Kidney (tissue), 13 donors: ENCODE measurements at regions not wholly inside any gene's neighbourhood (a gene's known extent, or its start where the extent isn't known, plus 50 kb on each side); places are given as distances from the start of the nearest gene placed in this dataset.

Experiments
- DNase-seq, 5 donors: peaks; one replicate each; pipeline ENCODE4 v3.0.0-alpha.2; 2013 to 2020
- FAIRE-seq: peaks from 2 replicates; lab custom pipeline; 2012; peaks lifted over from hg19 to GRCh38; lab: Jason Lieb, UNC
- H3K27ac ChIP-seq, 2 donors: one replicate each; pipeline ENCODE4 v1.7.0; 2013; ENCODE audit warnings: low read depth in 2 of 2, low read length in 2 of 2, inconsistent platforms in 1 of 2
- H3K27me3 ChIP-seq: one replicate; pipeline ENCODE4 v1.7.1; 2013; ENCODE audit warnings: low read length, inconsistent platforms; ENCODE audit not compliant: control insufficient read depth, insufficient read depth
- H3K36me3 ChIP-seq, 3 donors: one replicate each; pipeline versions ENCODE4 v1.7.0 to v1.7.1; 2013; ENCODE audit warnings: low read length in 3 of 3, control low read depth in 1 of 3, inconsistent platforms in 1 of 3; ENCODE audit not compliant: insufficient read depth in 3 of 3, control insufficient read depth in 2 of 3
- H3K4me1 ChIP-seq, 3 donors: one replicate each; pipeline versions ENCODE4 v1.7.0 to v1.7.1; 2013; ENCODE audit warnings: low read length in 3 of 3, inconsistent platforms in 1 of 3, low read depth in 1 of 3; ENCODE audit not compliant: control insufficient read depth in 2 of 3, insufficient read depth in 2 of 3
- H3K4me3 ChIP-seq, 3 donors: one replicate each; pipeline versions ENCODE4 v1.7.0 to v1.8.1; 2013; ENCODE audit warnings: low read length in 3 of 3, control low read depth in 1 of 3, inconsistent platforms in 1 of 3
- H3K9ac ChIP-seq, 3 donors: one replicate each; pipeline versions ENCODE4 v1.7.0 to v1.7.1; 2013; ENCODE audit warnings: low read length in 3 of 3, control low read depth in 1 of 3, inconsistent platforms in 1 of 3
- H3K9me3 ChIP-seq, 3 donors: one replicate each; pipeline versions ENCODE4 v1.7.0 to v1.7.1; 2013; ENCODE audit warnings: low read length in 3 of 3, control low read depth in 1 of 3, inconsistent platforms in 1 of 3; ENCODE audit not compliant: control insufficient read depth in 2 of 3, insufficient read depth in 1 of 3
- intact Hi-C: fragments of 100-400 bp; cut with DNase I; formaldehyde crosslinking; loops from one replicate; pipeline ENCODE4 v1.11.1; 2022
- TF ChIP-seq, protein P1 (sequence below): IDR thresholded peaks from 3 replicates; pipeline ENCODE4 v1.5.1; 2012; ENCODE audit warnings: mild to moderate bottlenecking, moderate library complexity, borderline replicate concordance; ENCODE audit not compliant: insufficient read depth; ENCODE audit errors: extremely low read depth
- donor health status: control.
- donor health status: control.
- donor health status: control.
- donor health status: control.
- donor health status: control.
- donor health status: DM: yes; HTN: yes; CAD: no.
- donor health status: Normal renal cell carcinoma (clear cell type).

DNA sequence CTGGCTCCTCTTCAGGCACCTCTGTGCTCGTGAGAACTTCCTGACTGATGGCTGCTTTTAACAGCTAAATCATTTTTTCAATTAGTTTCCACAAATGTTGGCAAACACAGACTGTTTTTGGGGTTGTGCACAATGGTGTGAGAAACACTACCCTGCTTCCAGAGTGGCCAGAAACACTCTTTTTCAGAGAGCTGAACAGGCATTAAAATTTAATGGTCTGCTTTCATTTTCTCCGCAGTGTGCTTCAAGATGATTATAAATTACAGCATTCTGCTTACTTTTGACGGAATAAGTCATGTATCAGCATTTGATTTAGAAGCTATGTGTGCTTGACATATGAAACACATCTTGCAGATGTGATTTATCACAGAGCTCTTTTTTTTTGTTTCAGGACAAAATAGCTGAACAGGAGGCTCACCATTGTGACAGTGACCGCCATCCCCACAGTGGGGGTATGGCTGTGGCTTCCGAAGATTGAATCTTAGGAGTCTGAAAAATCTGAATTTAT lies 454.5 kb upstream of the ZNF608 start:
- Histone ChIP-seq H3K4me3 (peak overlapping the region; percentile 41 to 70 (median 62)), H3K27me3 (no peaks in the 10 kb centered on the region), H3K9me3 (no peaks in the 10 kb centered on the region), H3K9ac (peak overlapping the region in 2 of 3 donors; percentile 3 to 17), H3K27ac (no peak overlapping the region), H3K4me1 (peaks cover 0 to 4% (median 0%) of the 10 kb centered on the region in 3 donors), H3K36me3 (no peaks in the 10 kb centered on the region)
- intact Hi-C loops = no loop called here
- TF ChIP-seq, protein P1, sequence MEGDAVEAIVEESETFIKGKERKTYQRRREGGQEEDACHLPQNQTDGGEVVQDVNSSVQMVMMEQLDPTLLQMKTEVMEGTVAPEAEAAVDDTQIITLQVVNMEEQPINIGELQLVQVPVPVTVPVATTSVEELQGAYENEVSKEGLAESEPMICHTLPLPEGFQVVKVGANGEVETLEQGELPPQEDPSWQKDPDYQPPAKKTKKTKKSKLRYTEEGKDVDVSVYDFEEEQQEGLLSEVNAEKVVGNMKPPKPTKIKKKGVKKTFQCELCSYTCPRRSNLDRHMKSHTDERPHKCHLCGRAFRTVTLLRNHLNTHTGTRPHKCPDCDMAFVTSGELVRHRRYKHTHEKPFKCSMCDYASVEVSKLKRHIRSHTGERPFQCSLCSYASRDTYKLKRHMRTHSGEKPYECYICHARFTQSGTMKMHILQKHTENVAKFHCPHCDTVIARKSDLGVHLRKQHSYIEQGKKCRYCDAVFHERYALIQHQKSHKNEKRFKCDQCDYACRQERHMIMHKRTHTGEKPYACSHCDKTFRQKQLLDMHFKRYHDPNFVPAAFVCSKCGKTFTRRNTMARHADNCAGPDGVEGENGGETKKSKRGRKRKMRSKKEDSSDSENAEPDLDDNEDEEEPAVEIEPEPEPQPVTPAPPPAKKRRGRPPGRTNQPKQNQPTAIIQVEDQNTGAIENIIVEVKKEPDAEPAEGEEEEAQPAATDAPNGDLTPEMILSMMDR = no peak
- DNase-seq (peak in 1 of 5 donors; percentile 25), FAIRE-seq (no peak)

DNA sequence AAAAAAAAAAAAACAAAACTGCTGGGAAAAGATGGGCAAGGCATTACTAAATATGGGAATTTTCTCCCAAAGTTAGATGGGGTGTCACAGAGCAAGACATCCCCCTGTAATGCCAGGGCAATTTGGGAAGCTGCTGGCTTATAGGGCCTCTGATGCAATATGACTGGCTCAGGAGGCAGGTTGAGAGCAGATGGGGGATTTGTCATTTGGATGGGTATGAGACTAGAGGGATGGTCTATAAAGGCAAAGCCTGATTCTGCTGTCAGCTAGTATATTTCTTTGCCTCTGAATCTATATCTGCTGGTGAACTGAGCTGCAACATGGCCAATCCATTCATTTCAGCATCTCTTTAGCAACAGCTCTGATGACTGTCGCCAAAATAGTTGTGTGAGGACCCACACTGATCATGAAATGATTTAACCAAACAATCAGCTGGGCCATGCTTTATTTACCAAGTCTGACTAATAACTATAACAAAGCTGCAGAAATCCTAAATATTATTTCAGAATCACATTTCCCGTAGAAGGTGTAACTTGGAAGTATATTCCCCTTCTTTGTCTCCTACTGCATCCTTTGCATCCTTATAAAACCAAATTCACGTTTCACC lies 455.1 kb upstream of the ZNF608 start:
- DNase-seq (no peak), FAIRE-seq (no peak)
- Histone ChIP-seq H3K9ac (no peak overlapping the region), H3K4me1 (peaks cover 0 to 4% (median 0%) of the 10 kb centered on the region in 3 donors), H3K9me3 (no peaks in the 10 kb centered on the region), H3K27ac (no peak overlapping the region), H3K36me3 (no peaks in the 10 kb centered on the region), H3K27me3 (no peaks in the 10 kb centered on the region), H3K4me3 (no peak overlapping the region)
- TF ChIP-seq, protein P1 = no peak
- intact Hi-C loops = no loop called here

DNA sequence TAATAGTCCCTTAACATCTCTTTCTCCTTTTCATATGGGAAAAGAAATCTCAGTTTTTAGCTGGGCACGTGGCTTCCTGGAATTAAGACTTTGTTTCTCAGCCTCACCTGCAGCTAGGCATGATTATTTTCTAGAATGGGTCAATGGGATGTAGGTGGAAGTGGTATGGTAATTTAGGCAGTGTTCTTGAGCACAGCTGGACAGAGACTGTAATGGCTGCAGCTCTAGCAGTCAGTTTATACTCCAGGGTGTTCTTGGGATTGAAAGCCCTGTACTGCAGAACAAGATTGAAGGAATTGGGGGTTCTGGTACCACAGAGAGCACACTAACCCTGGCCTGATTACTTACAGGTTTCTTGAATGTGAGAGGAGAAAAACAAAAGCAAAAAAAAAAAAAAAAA lies 455.9 kb upstream of the ZNF608 start:
- intact Hi-C loops = no loop called here
- no peaks in the 10 kb centered on the region for H3K27me3 ChIP-seq
- H3K36me3 ChIP-seq = no peaks in the 10 kb centered on the region
- H3K27ac ChIP-seq = no peak overlapping the region
- no peaks in the 10 kb centered on the region for H3K9me3 ChIP-seq
- TF ChIP-seq, protein P1 = no peak
- peaks cover 0 to 4% (median 0%) of the 10 kb centered on the region in 3 donors for H3K4me1 ChIP-seq
- no peak overlapping the region for H3K4me3 ChIP-seq
- FAIRE-seq = no peak
- no peak overlapping the region for H3K9ac ChIP-seq
- DNase-seq = no peak
